GM18951 (cell line): ENCODE measurements at regions not wholly inside any gene's neighbourhood (a gene's known extent, or its start where the extent isn't known, plus 50 kb on each side); places are given as distances from the start of the nearest gene placed in this dataset.

Experiments
- POLR2A ChIP-seq: IDR thresholded peaks from 4 replicates; pipeline ENCODE4 v1.6.1; 2011; ENCODE audit warnings: mild to moderate bottlenecking; ENCODE audit not compliant: insufficient read length, insufficient read depth; ENCODE audit errors: extremely low read depth
- in situ Hi-C: fragments of 300-500 bp; cut with MboI; formaldehyde crosslinking; loops from one replicate; pipeline ENCODE4 v1.12.0; 2022; ENCODE audit warnings: low sequenced_read_pairs, mixed read lengths, inconsistent platforms; ENCODE audit not compliant: unreplicated experiment

- in situ Hi-C loops: no loop called here
- TF ChIP-seq POLR2A: no peak
Measured at GRCh38 chr1:60449876-60450275, 376.3 kb upstream of the C1orf87 start.

GRCh38 chr1:60448850-60449249 is 375.3 kb upstream of the C1orf87 start:
- in situ Hi-C loops: no loop called here

GRCh38 chr1:60444680-60445079 is 371.1 kb upstream of the C1orf87 start:
- in situ Hi-C loops: no loop called here
- no peak for TF ChIP-seq POLR2A

More at GRCh38 chr1:60448850-60449249, 375.3 kb upstream of the C1orf87 start:
- no peak for TF ChIP-seq POLR2A

DNA sequence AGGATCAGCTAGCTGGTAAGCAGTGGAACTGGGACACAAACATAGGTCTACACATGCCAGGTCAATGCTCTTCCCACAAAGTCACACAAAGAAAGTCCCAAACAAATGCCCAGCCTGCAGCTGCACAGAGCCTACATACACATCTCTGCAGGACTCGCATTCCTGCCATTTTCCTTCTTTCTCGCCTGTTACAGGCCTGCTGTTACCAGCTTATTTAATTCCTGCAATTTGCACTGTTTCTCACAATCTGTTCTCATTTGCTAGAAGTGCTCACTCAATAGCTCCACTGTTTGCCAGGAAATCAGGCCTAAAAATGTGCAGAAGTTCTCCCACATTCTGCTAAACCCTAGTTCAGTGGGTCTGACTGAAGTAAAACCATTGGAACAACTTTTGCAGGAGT is 362.6 kb upstream of the C1orf87 start:
- no peak for TF ChIP-seq POLR2A
- in situ Hi-C loops: no loop called here

- in situ Hi-C loops: no loop called here
Measured at GRCh38 chr1:60431593-60431992, 358.0 kb upstream of the C1orf87 start.

GRCh38 chr1:60430375-60430774 is 356.8 kb upstream of the C1orf87 start:
- no peak for TF ChIP-seq POLR2A
- in situ Hi-C loops: no loop called here

More at GRCh38 chr1:60431593-60431992, 358.0 kb upstream of the C1orf87 start:
- TF ChIP-seq POLR2A: no peak

DNA sequence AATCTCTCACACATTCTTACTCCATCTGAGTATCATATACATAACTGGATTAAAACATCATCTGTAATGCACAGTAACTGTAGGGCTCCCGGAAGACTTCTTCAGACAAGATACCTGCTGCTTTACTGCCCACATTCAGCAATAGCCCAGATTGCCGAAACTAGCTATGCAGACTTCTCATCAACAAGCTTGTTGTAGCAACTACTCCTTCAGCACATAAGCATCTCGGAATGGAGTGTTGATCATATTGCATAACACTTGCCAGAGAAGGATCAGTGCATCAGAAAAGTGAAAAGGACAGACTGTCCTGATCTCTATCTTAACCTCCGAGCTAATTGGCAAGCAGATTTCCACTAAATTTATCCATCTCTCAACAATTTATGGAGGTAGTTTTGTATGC is 354.6 kb upstream of the C1orf87 start:
- in situ Hi-C loops: no loop called here
- TF ChIP-seq POLR2A: no peak

GRCh38 chr1:60427701-60428100 is 354.1 kb upstream of the C1orf87 start:
- in situ Hi-C loops: no loop called here

GRCh38 chr1:60427194-60427593 is 353.6 kb upstream of the C1orf87 start:
- in situ Hi-C loops: no loop called here
- no peak for TF ChIP-seq POLR2A

More at GRCh38 chr1:60427701-60428100, 354.1 kb upstream of the C1orf87 start:
- no peak for TF ChIP-seq POLR2A

- in situ Hi-C loops: no loop called here
- no peak for TF ChIP-seq POLR2A
Measured at GRCh38 chr1:60425528-60425927, 352.0 kb upstream of the C1orf87 start.

- TF ChIP-seq POLR2A: no peak
- in situ Hi-C loops: no loop called here
Measured at GRCh38 chr1:60423146-60423780, 349.7 kb upstream of the C1orf87 start.

GRCh38 chr1:60421965-60422364 is 348.4 kb upstream of the C1orf87 start:
- in situ Hi-C loops: no loop called here
- TF ChIP-seq POLR2A: no peak

- TF ChIP-seq POLR2A: no peak
- in situ Hi-C loops: no loop called here
Measured at GRCh38 chr1:60419023-60419422, 345.5 kb upstream of the C1orf87 start.

DNA sequence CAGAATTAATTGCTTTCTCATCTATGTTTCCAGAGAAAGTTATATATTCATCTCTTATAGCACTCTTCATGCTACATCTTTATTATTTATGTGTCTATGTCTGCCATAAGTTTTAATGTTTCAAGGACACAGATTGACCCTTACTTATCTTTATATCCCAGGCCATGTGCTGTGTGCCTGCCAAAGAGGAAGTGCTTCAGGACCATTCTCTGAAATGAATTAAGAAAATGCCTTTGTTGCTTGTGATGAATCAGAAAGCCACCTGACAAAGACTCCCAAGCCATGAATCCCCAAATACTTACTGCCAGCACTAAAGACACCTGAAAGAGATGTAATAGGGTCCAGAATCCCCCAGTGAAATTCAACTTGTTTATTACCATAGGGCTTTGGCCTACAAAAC is 342.1 kb upstream of the C1orf87 start:
- no peak for TF ChIP-seq POLR2A
- in situ Hi-C loops: no loop called here

DNA sequence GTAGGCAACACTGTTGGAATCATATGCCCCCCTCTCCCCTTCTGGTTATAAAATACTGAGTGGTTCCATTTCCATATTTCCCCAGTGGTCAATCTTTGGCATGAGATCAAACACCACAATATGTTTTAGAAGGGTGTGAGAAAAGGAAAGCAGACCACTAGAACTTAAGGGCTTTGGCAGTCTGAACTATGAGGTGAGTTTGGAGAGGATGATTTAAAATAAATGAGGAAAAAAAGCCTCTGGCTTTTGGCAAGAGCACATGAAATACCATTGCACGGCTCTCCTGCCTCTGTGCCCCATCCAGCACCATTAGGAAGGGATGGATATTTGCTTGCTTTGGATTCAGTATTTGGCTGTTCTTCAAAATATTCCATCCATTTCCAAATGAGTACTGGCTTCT is 339.5 kb upstream of the C1orf87 start:
- in situ Hi-C loops: no loop called here
- TF ChIP-seq POLR2A: no peak
